Neural progenitor cell (in vitro differentiated cells): ENCODE measurements at regions not wholly inside any gene's neighbourhood (a gene's known extent, or its start where the extent isn't known, plus 50 kb on each side); places are given as distances from the start of the nearest gene placed in this dataset.

Experiments used
- DNase-seq: peaks from one replicate; pipeline ENCODE4 v3.0.0-alpha.2; 2016; ENCODE audit warnings: low spot score
- H2AFZ ChIP-seq: fragments of 200-600 bp; sonication (generic); replicated peaks from 2 replicates; pipeline ENCODE4 v1.6.1; 2016; ENCODE audit warnings: antibody characterized with exemption
- H3F3A ChIP-seq: fragments of 200-600 bp; sonication (generic); 2 replicates; pipeline ENCODE4 v1.6.1; 2016; ENCODE audit warnings: antibody characterized with exemption, low read depth
- H3K27ac ChIP-seq: fragments of 200-600 bp; sonication (generic); 2 replicates; pipeline ENCODE4 v1.5.1; 2016; ENCODE audit warnings: mild to moderate bottlenecking
- H3K27me3 ChIP-seq: fragments of 200-600 bp; sonication (generic); 2 replicates; pipeline ENCODE4 v1.6.1; 2016; ENCODE audit warnings: mild to moderate bottlenecking, moderate library complexity
- H3K36me3 ChIP-seq: fragments of 200-600 bp; sonication (generic); 2 replicates; pipeline ENCODE4 v1.5.1; 2016
- H3K4me1 ChIP-seq: fragments of 200-600 bp; sonication (generic); 2 replicates; pipeline ENCODE4 v1.6.1; 2016; ENCODE audit warnings: mixed run types
- H3K4me2 ChIP-seq: fragments of 200-600 bp; sonication (generic); 2 replicates; pipeline ENCODE4 v1.6.1; 2016
- H3K4me3 ChIP-seq: fragments of 200-600 bp; sonication (generic); 2 replicates; pipeline ENCODE4 v1.5.1; 2016
- H3K79me2 ChIP-seq: fragments of 200-600 bp; sonication (generic); 2 replicates; pipeline ENCODE4 v1.6.1; 2016; ENCODE audit warnings: low read depth
- H3K9ac ChIP-seq: fragments of 200-600 bp; sonication (generic); 2 replicates; pipeline ENCODE4 v1.6.1; 2016
- H3K9me3 ChIP-seq: fragments of 200-600 bp; sonication (generic); 2 replicates; pipeline ENCODE4 v1.5.1; 2016; ENCODE audit warnings: low read depth
- H4K20me1 ChIP-seq: fragments of 200-600 bp; sonication (generic); 2 replicates; pipeline ENCODE4 v1.6.1; 2016; ENCODE audit warnings: low read depth
- H3K27ac Mint-ChIP-seq: 3 replicates; pipeline ENCODE4 v1.8.0; 2021; ENCODE audit warnings: mixed read lengths
- H3K27me3 Mint-ChIP-seq: 2 replicates; pipeline ENCODE4 v1.8.0; 2022; ENCODE audit warnings: low read depth, mild to moderate bottlenecking, inconsistent platforms, moderate library complexity, mixed read lengths; ENCODE audit not compliant: insufficient read depth
- H3K36me3 Mint-ChIP-seq: 3 replicates; pipeline ENCODE4 v1.8.0; 2021; ENCODE audit warnings: mixed read lengths
- H3K4me1 Mint-ChIP-seq: 3 replicates; pipeline ENCODE4 v1.8.0; 2021; ENCODE audit warnings: mixed read lengths
- H3K4me3 Mint-ChIP-seq: 3 replicates; pipeline ENCODE4 v1.8.0; 2021; ENCODE audit warnings: mild to moderate bottlenecking, moderate library complexity, mixed read lengths
- H3K9me3 Mint-ChIP-seq: 3 replicates; pipeline ENCODE4 v1.8.0; 2020; ENCODE audit warnings: mixed read lengths
- CTCF ChIP-seq: fragments of 200-600 bp; sonication (generic); IDR thresholded peaks from 2 replicates; pipeline ENCODE4 v1.5.1; 2017; ENCODE audit warnings: antibody characterized with exemption, mild to moderate bottlenecking
- EZH2 ChIP-seq: fragments of 200-600 bp; sonication (generic); IDR thresholded peaks from 2 replicates; pipeline ENCODE4 v1.6.1; 2017; ENCODE audit warnings: antibody characterized with exemption, mild to moderate bottlenecking, moderate library complexity
- EZH2phosphoT487 ChIP-seq: fragments of 200-600 bp; sonication (generic); IDR thresholded peaks from 2 replicates; pipeline ENCODE4 v1.6.1; 2017; ENCODE audit warnings: antibody characterized with exemption

- Histone ChIP-seq H3K27ac (no peak overlapping the region), H3K9ac (no peak overlapping the region), H3K9me3 (no peaks in the 10 kb centered on the region), H2AFZ (no peak overlapping the region), H3K36me3 (no peaks in the 10 kb centered on the region), H3F3A (no peaks in the 10 kb centered on the region), H3K4me1 (no peaks in the 10 kb centered on the region), H3K4me3 (no peak overlapping the region), H3K4me2 (no peak overlapping the region), H3K27me3 (no peaks in the 10 kb centered on the region), H3K79me2 (no peaks in the 10 kb centered on the region), H4K20me1 (no peaks in the 10 kb centered on the region)
- peaks cover 10% of the 10 kb centered on the region for H3K4me1 Mint-ChIP-seq
- H3K9me3 Mint-ChIP-seq: no peaks in the 10 kb centered on the region
- no peak overlapping the region for H3K27ac Mint-ChIP-seq
- H3K4me3 Mint-ChIP-seq: no peak overlapping the region
- DNase-seq: no peak
- peaks cover 4% of the 10 kb centered on the region for H3K27me3 Mint-ChIP-seq
- TF ChIP-seq EZH2: no peak
- TF ChIP-seq EZH2phosphoT487: no peak
- TF ChIP-seq CTCF: no peak
- no peaks in the 10 kb centered on the region for H3K36me3 Mint-ChIP-seq
These were observed 94.1 kb upstream of the BMP4 start for GRCh38 chr14:54050759-54051158.

- H3K79me2 ChIP-seq: no peaks in the 10 kb centered on the region
- H3K27me3 Mint-ChIP-seq: peaks cover 4% of the 10 kb centered on the region
- no peaks in the 10 kb centered on the region for H3K36me3 Mint-ChIP-seq
- H4K20me1 ChIP-seq: no peaks in the 10 kb centered on the region
- no peaks in the 10 kb centered on the region for H3K9me3 Mint-ChIP-seq
- no peaks in the 10 kb centered on the region for H3K27me3 ChIP-seq
- H3K9ac ChIP-seq: no peak overlapping the region
- no peak overlapping the region for H3K4me2 ChIP-seq
- no peak overlapping the region for H3K27ac ChIP-seq
- no peaks in the 10 kb centered on the region for H3K4me1 Mint-ChIP-seq
- no peak overlapping the region for H2AFZ ChIP-seq
- no peaks in the 10 kb centered on the region for H3K9me3 ChIP-seq
- no peaks in the 10 kb centered on the region for H3K36me3 ChIP-seq
- no peak overlapping the region for H3K4me3 ChIP-seq
- H3F3A ChIP-seq: no peaks in the 10 kb centered on the region
- H3K4me3 Mint-ChIP-seq: no peak overlapping the region
- no peaks in the 10 kb centered on the region for H3K4me1 ChIP-seq
- TF ChIP-seq CTCF (no peak), EZH2 (no peak), EZH2phosphoT487 (no peak)
- no peak for DNase-seq
- H3K27ac Mint-ChIP-seq: no peak overlapping the region
These were observed 96.2 kb upstream of the BMP4 start for GRCh38 chr14:54052696-54053385.

- Mint-ChIP-seq H3K9me3 (no peaks in the 10 kb centered on the region), H3K27me3 (peaks cover 4% of the 10 kb centered on the region), H3K36me3 (no peaks in the 10 kb centered on the region), H3K4me1 (no peaks in the 10 kb centered on the region), H3K27ac (no peak overlapping the region), H3K4me3 (no peak overlapping the region)
- Histone ChIP-seq H3K4me1 (no peaks in the 10 kb centered on the region), H2AFZ (no peak overlapping the region), H3F3A (no peaks in the 10 kb centered on the region), H3K36me3 (no peaks in the 10 kb centered on the region), H3K9ac (no peak overlapping the region), H3K27ac (no peak overlapping the region), H3K4me2 (no peak overlapping the region), H3K27me3 (no peaks in the 10 kb centered on the region), H3K79me2 (no peaks in the 10 kb centered on the region), H3K9me3 (no peaks in the 10 kb centered on the region), H3K4me3 (no peak overlapping the region), H4K20me1 (no peaks in the 10 kb centered on the region)
- no peak for DNase-seq
- TF ChIP-seq EZH2 (no peak), EZH2phosphoT487 (no peak), CTCF (no peak)
These were observed 96.7 kb upstream of the BMP4 start for GRCh38 chr14:54053386-54053745.
